ENCODE measurements at regions not wholly inside any gene's neighbourhood (a gene's known extent, or its start where the extent isn't known, plus 50 kb on each side); places are given as distances from the start of the nearest gene placed in this dataset.

DNA sequence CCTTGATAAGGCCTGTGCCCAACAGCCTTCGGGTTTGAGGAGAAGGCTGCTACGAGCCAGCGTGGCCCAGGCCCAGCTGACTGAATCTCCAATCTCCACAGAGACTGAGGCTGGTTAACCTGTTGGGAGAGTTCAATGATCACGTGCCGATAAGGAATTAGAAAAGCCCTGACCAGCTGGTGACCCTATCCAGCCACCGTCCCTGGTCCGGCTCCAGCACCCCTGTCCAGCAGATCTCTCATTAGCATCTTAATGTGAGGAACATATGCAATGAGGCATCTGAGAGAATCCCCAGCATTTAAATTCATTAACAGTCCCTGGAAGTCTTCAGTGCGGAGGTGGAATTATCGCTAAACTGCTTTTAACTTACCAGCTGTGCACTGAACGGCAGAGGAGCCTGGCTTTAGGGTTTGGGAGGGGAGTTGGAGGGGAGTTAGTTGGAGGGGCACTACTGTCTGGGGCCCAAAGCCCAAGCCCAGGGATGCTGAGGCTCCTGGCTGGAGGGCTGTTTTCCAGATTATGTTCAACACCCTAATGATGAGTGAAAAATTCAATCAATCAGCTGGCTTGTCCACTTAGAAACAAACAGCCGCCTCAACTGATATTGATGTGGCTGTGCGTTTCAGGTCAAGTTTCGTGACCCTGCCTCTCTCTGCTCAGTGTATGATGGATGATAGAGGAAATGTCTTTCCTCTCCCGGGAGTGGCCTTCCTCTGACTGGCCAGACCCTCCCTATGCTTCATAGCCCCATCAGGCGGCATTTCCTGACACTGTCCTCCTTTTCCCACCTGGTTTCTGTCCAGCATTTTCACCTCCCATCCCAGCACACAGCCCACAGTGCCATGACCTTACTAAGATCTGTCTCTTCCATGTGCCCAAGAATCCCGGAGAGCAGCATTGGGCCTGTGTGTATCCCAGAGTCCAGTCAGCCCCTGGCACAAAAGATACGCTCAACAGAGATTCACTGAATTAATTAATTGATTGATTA lies 184.5 kb downstream of the CCT6B start (continued):
- TF ChIP-seq ZNF577 (CRISPR knock-in tag; IDR thresholded peaks at IDR 0.05; ENCODE audit: borderline replicate concordance, low read depth) (no peak), DMAP1 (CRISPR knock-in tag; IDR thresholded peaks at IDR 0.05) (no peak)

DNA sequence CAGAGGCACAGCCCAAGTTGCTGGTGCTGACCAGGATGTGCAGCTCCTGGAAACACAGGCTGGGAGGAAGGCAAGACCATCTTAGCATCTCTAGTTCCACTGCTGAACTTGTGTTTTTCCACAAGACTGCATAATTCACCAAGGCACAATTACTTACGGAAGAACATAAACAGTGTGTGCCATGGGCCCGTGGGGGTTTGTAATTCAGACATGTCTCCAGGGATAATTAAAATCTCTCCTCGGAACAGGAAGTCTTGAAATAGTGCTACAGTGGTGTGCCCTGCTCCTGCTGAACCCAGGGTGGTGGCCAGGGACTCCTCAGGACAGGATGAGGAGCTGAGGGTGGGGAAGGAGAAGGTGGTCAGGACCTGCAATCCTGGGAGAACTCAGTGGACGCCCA lies 188.2 kb downstream of the CCT6B start:
- no TSS peak for BruUV-seq (replicated peaks)
- ChIA-PET CTCF (ENCODE audit: low intra/inter-chr PET ratio, low total read pairs) (no interaction called here), POLR2A (no interaction called here)
- no peak for DNase-seq (ENCODE audit: low spot score)
- 25% methylated on average over 4 of the region's 4 CpGs for WGBS (ENCODE audit: low lambda C conversion rate)
- no peak overlapping the region for H2AFZ ChIP-seq (ENCODE audit: low read length)
- H3K79me2 ChIP-seq (ENCODE audit: insufficient read depth, low read length), result no peaks in the 10 kb centered on the region
- no peaks in the 10 kb centered on the region for H4K20me1 ChIP-seq (ENCODE audit: insufficient read depth, low read length)
- TF ChIP-seq PHB2 (IDR thresholded peaks at IDR 0.05; ENCODE audit: partially characterized antibody) (no peak), ZKSCAN5 (CRISPR knock-in tag; IDR thresholded peaks at IDR 0.05) (no peak), ZSCAN29 (CRISPR knock-in tag; conservative IDR thresholded peaks at IDR 0.05) (no peak), ZNF607 (CRISPR knock-in tag; IDR thresholded peaks at IDR 0.05; ENCODE audit: borderline replicate concordance) (no peak), GTF2F1 (IDR thresholded peaks at IDR 0.05; ENCODE audit: low read length) (no peak), ZNF251 (CRISPR knock-in tag; IDR thresholded peaks at IDR 0.05) (no peak), ZC3H13 (CRISPR knock-in tag; IDR thresholded peaks at IDR 0.05) (no peak), NFIB (CRISPR knock-in tag; IDR thresholded peaks at IDR 0.05; ENCODE audit: borderline replicate concordance) (no peak), ERF (CRISPR knock-in tag; IDR thresholded peaks at IDR 0.05) (no peak), ZNF550 (CRISPR knock-in tag; IDR thresholded peaks at IDR 0.05; ENCODE audit: borderline replicate concordance) (no peak), RAD21 (CRISPR knock-in tag; IDR thresholded peaks at IDR 0.05) (no peak), ZNF17 (CRISPR knock-in tag; IDR thresholded peaks at IDR 0.05) (no peak), ZNF343 (CRISPR knock-in tag; IDR thresholded peaks at IDR 0.05) (no peak)
- TF ChIP-seq, protein P1, sequence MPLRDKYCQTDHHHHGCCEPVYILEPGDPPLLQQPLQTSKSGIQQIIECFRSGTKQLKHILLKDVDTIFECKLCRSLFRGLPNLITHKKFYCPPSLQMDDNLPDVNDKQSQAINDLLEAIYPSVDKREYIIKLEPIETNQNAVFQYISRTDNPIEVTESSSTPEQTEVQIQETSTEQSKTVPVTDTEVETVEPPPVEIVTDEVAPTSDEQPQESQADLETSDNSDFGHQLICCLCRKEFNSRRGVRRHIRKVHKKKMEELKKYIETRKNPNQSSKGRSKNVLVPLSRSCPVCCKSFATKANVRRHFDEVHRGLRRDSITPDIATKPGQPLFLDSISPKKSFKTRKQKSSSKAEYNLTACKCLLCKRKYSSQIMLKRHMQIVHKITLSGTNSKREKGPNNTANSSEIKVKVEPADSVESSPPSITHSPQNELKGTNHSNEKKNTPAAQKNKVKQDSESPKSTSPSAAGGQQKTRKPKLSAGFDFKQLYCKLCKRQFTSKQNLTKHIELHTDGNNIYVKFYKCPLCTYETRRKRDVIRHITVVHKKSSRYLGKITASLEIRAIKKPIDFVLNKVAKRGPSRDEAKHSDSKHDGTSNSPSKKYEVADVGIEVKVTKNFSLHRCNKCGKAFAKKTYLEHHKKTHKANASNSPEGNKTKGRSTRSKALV (CRISPR knock-in tag; IDR thresholded peaks at IDR 0.05), result no peak
- TF ChIP-seq, protein P2, sequence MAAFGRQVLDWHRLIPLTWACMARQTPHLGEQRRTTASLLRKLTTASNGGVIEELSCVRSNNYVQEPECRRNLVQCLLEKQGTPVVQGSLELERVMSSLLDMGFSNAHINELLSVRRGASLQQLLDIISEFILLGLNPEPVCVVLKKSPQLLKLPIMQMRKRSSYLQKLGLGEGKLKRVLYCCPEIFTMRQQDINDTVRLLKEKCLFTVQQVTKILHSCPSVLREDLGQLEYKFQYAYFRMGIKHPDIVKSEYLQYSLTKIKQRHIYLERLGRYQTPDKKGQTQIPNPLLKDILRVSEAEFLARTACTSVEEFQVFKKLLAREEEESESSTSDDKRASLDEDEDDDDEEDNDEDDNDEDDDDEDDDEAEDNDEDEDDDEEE (CRISPR knock-in tag; IDR thresholded peaks at IDR 0.05), result no peak
- TF ChIP-seq, protein P3, sequence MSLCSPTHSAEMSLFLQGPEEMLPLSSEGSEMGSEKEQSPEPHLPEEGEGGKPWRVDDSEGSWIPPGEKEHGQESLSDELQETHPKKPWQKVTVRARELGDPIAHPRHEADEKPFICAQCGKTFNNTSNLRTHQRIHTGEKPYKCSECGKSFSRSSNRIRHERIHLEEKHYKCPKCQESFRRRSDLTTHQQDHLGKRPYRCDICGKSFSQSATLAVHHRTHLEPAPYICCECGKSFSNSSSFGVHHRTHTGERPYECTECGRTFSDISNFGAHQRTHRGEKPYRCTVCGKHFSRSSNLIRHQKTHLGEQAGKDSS (CRISPR knock-in tag; IDR thresholded peaks at IDR 0.05; ENCODE audit: borderline replicate concordance, low read depth), result no peak
- TF ChIP-seq, protein P4, sequence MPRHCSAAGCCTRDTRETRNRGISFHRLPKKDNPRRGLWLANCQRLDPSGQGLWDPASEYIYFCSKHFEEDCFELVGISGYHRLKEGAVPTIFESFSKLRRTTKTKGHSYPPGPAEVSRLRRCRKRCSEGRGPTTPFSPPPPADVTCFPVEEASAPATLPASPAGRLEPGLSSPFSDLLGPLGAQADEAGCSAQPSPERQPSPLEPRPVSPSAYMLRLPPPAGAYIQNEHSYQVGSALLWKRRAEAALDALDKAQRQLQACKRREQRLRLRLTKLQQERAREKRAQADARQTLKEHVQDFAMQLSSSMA (CRISPR knock-in tag; IDR thresholded peaks at IDR 0.05), result no peak
- no peaks in the 10 kb centered on the region for H3K36me3 ChIP-seq (replicated peaks in 1 of 2; ENCODE audit: control insufficient read depth in 1 of 2, insufficient read depth in 2 of 2, low read length in 2 of 2)
- peaks cover 4 to 15% of the 10 kb centered on the region in 2 experiments; a peak in 2 of 5 replicates for H3K27me3 ChIP-seq (ENCODE audit: control insufficient read depth in 1 of 2, insufficient read depth in 2 of 2, low read length in 2 of 2)
- no peak for ATAC-seq
- in situ Hi-C loops (cut with HindIII; ENCODE audit: extremely low pct_ligation_motif_present, low pct_unique_long_range_greater_than_20kb) (no loop called here), intact Hi-C loops (cut with micrococcal nuclease; ENCODE audit: unreplicated experiment) (no loop called here)
- FAIRE-seq, result no peak
- no peaks in the 10 kb centered on the region for H3K9me3 ChIP-seq (ENCODE audit: low read length)
- no peak overlapping the region for H3K9ac ChIP-seq (ENCODE audit: insufficient read depth, low read depth, low read length)
- no peak overlapping the region for H3K4me2 ChIP-seq (ENCODE audit: low read depth, low read length)
- H3K4me1 ChIP-seq (ENCODE audit: insufficient read depth, low read length), result no peaks in the 10 kb centered on the region
- no peak overlapping the region for H3K27ac ChIP-seq (ENCODE audit: extremely low read length, insufficient read depth, low read length)
- H3K4me3 ChIP-seq (replicated peaks in 1 of 3; ENCODE audit: insufficient read depth in 1 of 3, low read depth in 2 of 3, low read length in 3 of 3), result no peak overlapping the region
